ENCODE measurements at regions not wholly inside any gene's neighbourhood (a gene's known extent, or its start where the extent isn't known, plus 50 kb on each side); places are given as distances from the start of the nearest gene placed in this dataset.

DNA sequence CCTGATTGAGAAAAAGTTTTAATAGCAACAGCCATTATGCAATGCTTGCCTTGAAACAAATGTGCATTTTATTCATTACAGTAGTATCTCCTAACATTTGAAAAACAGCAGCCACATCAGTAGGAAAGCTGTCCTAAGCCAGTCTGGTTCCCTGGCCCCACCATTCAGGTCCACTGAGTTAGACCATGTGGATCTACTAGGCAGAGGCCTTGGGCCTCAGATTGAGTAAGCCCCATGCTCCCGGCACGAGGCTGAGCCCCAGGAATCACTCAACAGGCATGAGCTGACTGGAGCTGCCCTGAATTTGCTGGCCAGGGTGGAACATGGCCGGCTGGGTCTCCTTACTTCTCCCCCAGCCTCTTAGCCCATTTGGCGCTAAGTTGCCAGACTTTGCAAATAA is 103.4 kb downstream of the ZFP36L2 start:
- Histone ChIP-seq H3K9me3 (ENCODE audit: severe bottlenecking) (peaks cover 6% of the 10 kb centered on the region), H3K36me3 (no peaks in the 10 kb centered on the region), H3K27me3 (ENCODE audit: insufficient read depth, low read depth, severe bottlenecking) (no peaks in the 10 kb centered on the region), H3K27ac (no peak overlapping the region), H3K4me3 (ENCODE audit: low read depth, low read length) (no peak overlapping the region)
- DNase-seq: no peak
- TF ChIP-seq, protein P1, sequence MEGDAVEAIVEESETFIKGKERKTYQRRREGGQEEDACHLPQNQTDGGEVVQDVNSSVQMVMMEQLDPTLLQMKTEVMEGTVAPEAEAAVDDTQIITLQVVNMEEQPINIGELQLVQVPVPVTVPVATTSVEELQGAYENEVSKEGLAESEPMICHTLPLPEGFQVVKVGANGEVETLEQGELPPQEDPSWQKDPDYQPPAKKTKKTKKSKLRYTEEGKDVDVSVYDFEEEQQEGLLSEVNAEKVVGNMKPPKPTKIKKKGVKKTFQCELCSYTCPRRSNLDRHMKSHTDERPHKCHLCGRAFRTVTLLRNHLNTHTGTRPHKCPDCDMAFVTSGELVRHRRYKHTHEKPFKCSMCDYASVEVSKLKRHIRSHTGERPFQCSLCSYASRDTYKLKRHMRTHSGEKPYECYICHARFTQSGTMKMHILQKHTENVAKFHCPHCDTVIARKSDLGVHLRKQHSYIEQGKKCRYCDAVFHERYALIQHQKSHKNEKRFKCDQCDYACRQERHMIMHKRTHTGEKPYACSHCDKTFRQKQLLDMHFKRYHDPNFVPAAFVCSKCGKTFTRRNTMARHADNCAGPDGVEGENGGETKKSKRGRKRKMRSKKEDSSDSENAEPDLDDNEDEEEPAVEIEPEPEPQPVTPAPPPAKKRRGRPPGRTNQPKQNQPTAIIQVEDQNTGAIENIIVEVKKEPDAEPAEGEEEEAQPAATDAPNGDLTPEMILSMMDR (IDR thresholded peaks at IDR 0.05; ENCODE audit: low read depth, low read length): no peak

DNA sequence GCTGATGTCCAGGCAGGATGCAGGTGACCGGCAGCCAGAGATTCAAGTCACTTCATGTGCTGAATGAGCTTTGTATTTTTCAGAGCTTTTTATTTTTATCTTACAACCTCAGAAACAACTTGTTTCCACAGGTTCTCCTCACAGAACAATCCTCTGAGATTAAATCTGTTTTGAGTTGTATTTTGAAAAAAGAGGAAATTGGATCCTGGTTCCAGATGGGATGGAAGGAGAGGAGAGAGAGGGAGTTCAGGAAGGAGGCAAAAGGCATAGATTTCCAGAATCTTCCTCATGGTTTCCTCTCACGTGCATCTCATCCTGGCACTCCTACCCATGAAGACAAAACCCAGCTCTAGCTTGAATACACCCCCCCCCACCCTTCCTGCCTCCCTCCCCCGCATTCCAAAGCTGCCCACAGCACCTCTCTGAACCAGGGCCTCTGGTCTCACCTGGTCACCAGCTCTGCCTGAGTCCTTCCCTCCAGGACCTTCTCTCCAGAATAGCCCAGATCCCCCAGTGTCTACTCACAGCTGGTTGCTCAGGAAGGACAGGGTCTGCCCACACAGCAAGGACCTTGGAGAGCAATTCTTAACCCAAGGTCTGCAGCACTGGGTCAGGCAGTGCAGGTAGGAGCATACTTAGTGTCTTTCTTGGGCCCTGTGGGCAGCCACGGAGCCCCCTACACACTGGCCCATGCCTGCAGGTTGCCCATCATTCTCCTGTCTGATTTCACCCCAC is 104.7 kb downstream of the ZFP36L2 start:
- no peak for DNase-seq
- H3K4me3 ChIP-seq (ENCODE audit: low read depth, low read length): no peak overlapping the region

GRCh38 chr2:43119303-43119702 is 107.1 kb downstream of the ZFP36L2 start:
- H3K36me3 ChIP-seq: no peaks in the 10 kb centered on the region
- no peaks in the 10 kb centered on the region for H3K27me3 ChIP-seq (ENCODE audit: insufficient read depth, low read depth, severe bottlenecking)
- no peak overlapping the region for H3K27ac ChIP-seq
- TF ChIP-seq, protein P1 (IDR thresholded peaks at IDR 0.05; ENCODE audit: low read depth, low read length): no peak
- no peak overlapping the region for H3K4me3 ChIP-seq (ENCODE audit: low read depth, low read length)
- peaks cover 6% of the 10 kb centered on the region for H3K9me3 ChIP-seq (ENCODE audit: severe bottlenecking)
- DNase-seq: no peak

More for the DNA sequence above, 104.7 kb downstream of the ZFP36L2 start:
- Histone ChIP-seq H3K36me3 (no peaks in the 10 kb centered on the region), H3K27me3 (ENCODE audit: insufficient read depth, low read depth, severe bottlenecking) (no peaks in the 10 kb centered on the region), H3K9me3 (ENCODE audit: severe bottlenecking) (peaks cover 6% of the 10 kb centered on the region), H3K27ac (no peak overlapping the region)
- TF ChIP-seq, protein P1 (IDR thresholded peaks at IDR 0.05; ENCODE audit: low read depth, low read length): no peak

- TF ChIP-seq, protein P1 (IDR thresholded peaks at IDR 0.05; ENCODE audit: low read depth, low read length): no peak
- Histone ChIP-seq H3K4me3 (ENCODE audit: low read depth, low read length) (no peak overlapping the region), H3K27me3 (ENCODE audit: insufficient read depth, low read depth, severe bottlenecking) (no peaks in the 10 kb centered on the region), H3K9me3 (ENCODE audit: severe bottlenecking) (peaks cover 6% of the 10 kb centered on the region), H3K27ac (no peak overlapping the region), H3K36me3 (no peaks in the 10 kb centered on the region)
- DNase-seq: no peak
Observed at GRCh38 chr2:43117521-43118143, 108.8 kb downstream of the ZFP36L2 start.

GRCh38 chr2:43116988-43117387 is 109.4 kb downstream of the ZFP36L2 start:
- Histone ChIP-seq H3K36me3 (no peaks in the 10 kb centered on the region), H3K27ac (no peak overlapping the region), H3K9me3 (ENCODE audit: severe bottlenecking) (peaks cover 6% of the 10 kb centered on the region), H3K4me3 (ENCODE audit: low read depth, low read length) (no peak overlapping the region), H3K27me3 (ENCODE audit: insufficient read depth, low read depth, severe bottlenecking) (no peaks in the 10 kb centered on the region)
- no peak for DNase-seq
- TF ChIP-seq, protein P1 (IDR thresholded peaks at IDR 0.05; ENCODE audit: low read depth, low read length): no peak

All from WERI-Rb-1 (cell line).